T1000 (cell line): ENCODE measurements at regions not wholly inside any gene's neighbourhood (a gene's known extent, or its start where the extent isn't known, plus 50 kb on each side); places are given as distances from the start of the nearest gene placed in this dataset.
A peak's percentile ranks its signal among the peaks of the same experiment; 100 is the strongest.
"Not testable (repeated sequence)": the region's sequence is repeated elsewhere in the genome, so short reads cannot be mapped to it uniquely, and the experiment has no call there.

ENCODE experiments used
- DNase-seq: peaks from one replicate; lab custom pipeline; 2025; ENCODE audit warnings: mixed read lengths; lab: John Stamatoyannopoulos, UW

GRCh38 chr15:93941697-93942096 lies 289.7 kb upstream of the MCTP2 start:
- DNase-seq, result no peak

DNA sequence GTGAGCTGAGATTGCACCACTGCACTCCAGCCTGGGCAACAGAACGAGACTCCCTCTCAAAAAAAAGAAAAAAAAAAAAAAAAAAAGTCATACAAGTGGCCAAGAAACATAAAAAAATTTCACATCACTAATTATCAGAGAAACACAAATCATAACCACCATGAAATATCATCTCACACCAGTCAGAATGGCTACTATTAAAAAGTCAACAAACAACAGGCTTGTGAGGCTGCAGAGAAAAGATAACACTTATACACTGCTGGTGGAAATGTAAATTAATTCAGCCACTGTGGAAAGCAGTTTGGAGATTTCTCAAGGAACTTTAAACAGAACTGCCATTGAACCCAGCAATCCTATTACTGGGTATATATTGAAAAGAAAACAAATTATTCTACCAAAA lies 291.1 kb upstream of the MCTP2 start:
- no peak for DNase-seq

DNA sequence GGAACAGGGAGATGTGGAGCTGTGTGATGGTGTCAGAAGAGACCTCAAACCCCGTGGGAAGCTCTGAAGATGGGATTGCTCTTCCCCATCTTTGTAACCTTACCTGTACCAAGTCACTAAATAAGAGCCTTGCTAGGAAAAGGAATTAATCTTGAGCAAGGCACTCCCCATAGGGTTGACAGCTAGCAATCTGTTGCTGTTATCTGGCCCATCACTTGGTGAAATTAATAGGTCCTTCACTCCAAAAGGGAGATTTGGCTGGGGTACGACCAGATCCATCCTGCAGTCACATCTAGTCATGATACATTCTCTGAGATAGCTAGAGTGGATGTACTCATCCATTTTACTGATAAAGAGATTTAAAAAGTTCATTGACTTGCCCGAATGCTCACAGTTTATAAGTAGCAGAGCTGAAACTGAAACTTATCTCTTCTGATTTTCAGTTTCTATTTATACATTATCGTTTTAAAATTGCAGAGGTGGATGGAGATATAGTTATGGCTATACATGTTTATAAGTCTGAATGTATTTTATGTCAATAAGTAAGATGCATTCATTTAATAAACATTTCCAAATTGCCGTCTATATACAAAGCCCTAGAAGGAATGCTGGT lies 299.1 kb upstream of the MCTP2 start:
- no peak for DNase-seq

DNA sequence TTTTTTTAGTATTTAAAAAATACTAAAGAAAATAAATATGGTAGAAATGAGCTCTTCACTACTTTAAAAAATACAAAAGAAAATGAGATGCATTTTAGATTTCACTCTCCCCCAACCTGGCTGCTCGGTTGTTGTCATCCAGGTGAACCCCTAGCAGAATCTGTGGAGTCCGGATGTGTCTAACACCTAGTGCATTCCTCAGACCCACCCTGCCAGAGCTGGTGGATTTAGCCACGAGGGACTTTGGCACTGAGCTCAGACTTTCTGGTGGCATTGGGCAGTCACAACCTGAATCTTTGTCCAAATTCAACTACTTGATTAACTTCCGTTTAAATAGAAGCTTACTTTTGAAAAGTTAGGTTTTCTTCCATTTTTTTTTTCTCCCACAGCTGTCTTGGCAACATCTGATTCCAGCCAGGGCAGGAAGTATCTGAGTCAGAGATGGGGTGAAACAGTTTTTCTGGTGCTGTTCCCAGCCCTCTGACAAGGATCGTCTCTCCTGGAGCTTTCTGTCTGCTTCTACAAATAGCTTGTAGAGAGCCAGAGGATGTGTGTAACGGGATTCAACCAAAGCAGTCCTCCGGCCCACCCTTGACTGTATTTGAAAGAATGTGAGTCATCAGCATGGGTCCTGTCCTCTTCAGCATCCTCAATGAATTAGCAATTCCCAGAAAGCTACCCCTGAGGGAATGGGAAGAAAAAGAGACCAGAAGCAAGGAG lies 301.8 kb upstream of the MCTP2 start:
- DNase-seq, result peak; percentile 8

DNA sequence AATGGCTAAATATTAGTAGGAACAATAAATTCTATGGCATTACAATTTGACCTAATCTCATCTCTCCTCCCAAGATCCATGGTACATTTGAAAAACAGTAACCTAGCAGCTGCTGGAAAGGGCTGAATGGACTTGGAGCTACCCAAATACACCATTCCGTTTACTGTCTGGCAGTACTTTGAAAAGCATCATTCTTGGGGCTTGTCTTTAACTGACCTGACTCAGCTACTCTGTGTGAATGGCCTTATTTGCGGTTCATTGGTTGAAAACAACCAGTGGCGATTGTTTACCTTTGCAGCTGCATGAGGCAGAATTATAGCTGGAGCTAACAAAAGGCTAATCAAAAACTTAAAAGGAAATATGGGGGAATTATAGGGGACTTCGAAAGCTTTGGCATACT lies 311.2 kb upstream of the MCTP2 start:
- DNase-seq, result no peak

DNA sequence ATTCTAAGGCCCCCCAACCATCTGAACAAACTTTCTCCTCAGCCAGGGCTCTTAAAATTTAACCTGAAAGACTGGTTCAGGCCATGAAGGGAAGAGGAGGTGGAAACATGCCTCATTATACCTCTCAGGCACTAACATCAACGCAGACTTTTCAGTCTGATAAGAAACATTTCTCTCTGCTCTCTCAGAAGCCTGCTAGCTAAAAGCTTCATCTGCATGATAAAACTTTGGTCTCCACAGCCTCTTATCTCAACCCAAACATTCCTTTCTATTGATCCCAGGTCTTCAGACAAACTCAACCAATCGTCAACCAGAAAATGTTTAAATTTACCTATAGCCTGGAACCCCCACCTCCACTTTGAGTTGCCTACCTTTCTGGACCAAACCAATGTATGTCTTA lies 312.6 kb upstream of the MCTP2 start:
- not testable (repeated sequence) for DNase-seq

DNA sequence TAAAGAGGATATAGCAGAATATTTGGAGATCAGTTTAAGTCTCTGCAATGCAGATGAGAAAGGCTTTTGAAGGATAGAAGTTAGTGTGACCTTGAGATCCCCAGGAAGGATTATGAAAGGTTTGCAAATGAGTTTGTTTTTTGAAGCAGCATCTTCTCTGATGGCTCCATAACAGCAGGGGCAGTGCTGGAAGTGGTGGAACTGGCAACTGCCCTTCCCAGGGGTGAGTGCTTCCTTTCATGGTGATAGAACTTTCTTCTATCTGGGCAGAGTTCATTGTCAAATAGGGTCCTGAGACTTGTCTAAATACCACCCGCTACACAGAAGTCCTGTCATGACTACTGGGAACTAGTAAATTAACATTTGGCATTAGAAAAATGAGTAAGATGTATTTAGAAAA lies 314.2 kb upstream of the MCTP2 start:
- DNase-seq, result no peak

DNA sequence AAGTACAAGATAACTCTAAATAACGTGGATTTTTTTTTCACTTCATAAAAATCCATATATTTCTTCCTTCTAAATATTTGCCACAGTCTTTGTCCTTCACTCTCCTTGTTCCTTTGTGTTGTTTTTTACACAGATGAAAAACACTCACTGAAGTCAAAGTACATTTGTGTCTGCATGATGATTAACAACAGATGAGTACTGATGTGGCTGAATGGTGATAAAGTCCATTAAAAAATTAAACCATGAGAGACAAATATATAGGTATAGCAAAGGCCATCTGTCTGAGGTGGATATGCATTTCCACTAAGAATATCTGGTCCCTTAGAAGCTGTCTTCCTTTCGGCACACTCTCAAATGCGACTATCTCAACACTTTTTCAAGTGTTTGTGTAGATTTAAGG lies 317.5 kb upstream of the MCTP2 start:
- no peak for DNase-seq

DNA sequence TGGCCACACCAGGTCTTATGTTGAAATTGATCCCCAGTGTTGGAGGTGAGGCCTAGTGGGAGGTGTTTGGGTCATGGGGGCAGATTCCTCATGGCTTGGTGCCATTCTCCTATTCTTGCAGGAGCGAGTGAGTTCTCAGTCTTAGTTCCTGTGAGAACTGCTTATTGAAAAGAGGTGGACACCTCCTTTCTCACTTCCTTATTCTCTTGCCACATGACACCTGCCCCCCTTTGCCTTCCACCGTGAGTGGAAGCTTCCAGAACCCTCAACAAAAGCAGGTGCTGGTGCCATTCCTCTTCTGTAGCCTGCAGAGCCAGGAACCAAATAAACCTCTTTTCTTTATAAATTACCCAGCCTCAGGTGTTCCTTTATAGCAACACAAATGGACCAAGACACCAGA lies 318.1 kb upstream of the MCTP2 start:
- DNase-seq, result no peak

GRCh38 chr15:93900476-93901400 lies 330.6 kb upstream of the MCTP2 start:
- no peak for DNase-seq

GRCh38 chr15:93899817-93900216 lies 331.5 kb upstream of the MCTP2 start:
- no peak for DNase-seq

DNA sequence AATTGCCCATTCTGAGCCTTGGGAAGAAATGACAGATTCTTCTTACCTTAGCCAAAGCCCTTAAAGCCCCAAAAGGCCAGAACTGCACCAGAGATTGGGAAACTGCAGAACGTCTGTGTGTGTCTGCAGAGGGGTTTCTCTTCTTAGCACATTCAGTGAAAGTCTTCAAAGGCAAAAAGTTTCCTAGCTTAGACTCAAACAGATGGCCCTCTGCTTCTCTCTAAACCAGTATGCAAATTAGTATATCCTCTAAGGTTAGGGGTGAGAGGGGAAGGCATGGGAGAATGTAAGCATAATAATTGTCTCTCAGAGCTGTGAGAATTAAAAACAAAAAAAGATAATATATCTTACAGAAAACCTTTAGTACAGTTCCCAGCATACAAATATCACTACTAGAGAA lies 334.0 kb upstream of the MCTP2 start:
- no peak for DNase-seq

- no peak for DNase-seq
These were observed 335.2 kb upstream of the MCTP2 start for GRCh38 chr15:93895976-93896770.

GRCh38 chr15:93894438-93895036 lies 336.8 kb upstream of the MCTP2 start:
- DNase-seq, result no peak

GRCh38 chr15:93887151-93887550 lies 344.2 kb upstream of the MCTP2 start:
- DNase-seq, result no peak

GRCh38 chr15:93882779-93883178 lies 348.6 kb upstream of the MCTP2 start:
- DNase-seq, result no peak

DNA sequence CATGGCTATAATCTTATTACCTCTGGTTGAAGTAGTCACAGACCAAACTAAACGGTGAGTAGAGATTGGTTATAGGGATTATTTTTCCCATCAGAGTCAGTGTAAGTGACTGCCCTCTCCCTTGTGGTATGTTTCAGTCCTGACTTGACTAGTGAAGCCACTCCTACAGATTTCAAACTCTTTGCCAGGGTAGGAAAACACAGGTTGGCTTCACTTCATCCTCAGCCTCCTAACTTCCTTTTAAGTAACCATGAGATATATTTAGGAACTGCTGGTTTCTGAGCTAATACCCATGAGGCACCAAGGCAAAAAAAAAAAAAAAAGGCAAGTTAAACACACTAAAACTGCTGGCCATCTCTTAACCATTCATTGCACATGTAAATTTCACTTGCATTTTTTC lies 349.2 kb upstream of the MCTP2 start:
- DNase-seq, result no peak

DNA sequence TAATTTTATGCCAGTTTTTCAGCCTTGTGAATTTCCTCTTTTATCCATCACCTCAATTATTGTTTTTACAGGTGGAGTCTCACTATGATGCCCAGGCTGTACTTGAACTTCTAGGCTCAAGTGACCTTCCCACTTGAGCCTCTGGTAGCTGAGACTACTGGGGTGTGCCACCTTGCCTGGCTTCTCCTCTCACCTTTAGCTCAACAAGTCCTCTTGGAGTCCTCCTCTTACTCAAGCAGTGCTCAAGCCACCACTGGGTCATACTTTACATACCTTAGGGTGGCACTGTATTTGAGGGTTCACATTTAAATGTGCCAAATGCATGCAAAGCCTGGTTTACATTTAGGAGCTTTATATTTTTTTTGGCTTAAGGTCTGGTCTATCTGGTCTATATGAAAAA lies 350.1 kb upstream of the MCTP2 start:
- no peak for DNase-seq

- DNase-seq, result no peak
These were observed 351.0 kb upstream of the MCTP2 start for GRCh38 chr15:93880358-93880757.

DNA sequence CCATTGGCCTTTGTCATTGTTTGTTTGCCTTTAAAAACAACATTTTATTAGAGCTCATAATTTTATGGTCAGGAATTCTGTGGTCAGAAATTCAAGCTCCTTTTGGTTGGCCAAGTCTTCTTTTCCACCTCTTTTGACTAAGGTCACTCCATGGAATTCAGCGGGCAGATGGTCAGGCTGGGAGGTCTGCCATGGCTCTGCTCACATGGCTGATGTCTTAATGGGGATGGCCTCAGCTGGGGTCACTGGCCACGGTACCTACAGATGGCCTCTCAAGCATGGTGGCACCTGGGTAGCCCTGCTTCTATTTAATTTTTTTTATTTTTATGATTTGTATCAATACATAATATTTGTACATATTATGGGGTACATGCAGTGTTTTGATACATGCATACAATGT lies 360.8 kb upstream of the MCTP2 start:
- DNase-seq, result no peak

GRCh38 chr15:93866948-93867347 lies 364.4 kb upstream of the MCTP2 start:
- no peak for DNase-seq

DNA sequence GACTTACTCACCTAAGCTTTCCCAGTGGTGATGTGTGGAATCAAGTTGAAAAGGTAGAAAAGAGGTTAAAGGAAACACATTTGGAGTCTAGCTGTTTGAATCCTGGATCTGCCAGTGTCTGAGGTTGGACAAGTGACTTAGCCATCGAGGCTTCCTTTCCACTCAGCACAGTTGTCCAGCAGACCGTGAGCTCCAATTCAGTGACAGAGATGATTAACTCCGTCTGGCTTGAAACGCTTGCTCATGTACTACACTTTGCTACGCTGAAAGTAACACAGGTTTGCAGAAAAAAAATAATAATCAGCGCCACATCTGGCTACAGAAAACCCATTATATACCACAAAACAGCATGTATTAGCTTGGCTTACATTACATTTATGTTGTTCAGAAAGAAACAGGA lies 364.9 kb upstream of the MCTP2 start:
- DNase-seq, result no peak
